SK-N-MC (cell line): ENCODE measurements at regions not wholly inside any gene's neighbourhood (a gene's known extent, or its start where the extent isn't known, plus 50 kb on each side); places are given as distances from the start of the nearest gene placed in this dataset.

Experiments
- EZH2 ChIP-seq: fragments of 200-600 bp; sonication (generic); IDR thresholded peaks from one replicate; pipeline ENCODE4 v1.6.1; 2017; ENCODE audit warnings: antibody characterized with exemption
- POLR2AphosphoS5 ChIP-seq: IDR thresholded peaks from 2 replicates; pipeline ENCODE4 v1.6.1; 2012; ENCODE audit warnings: mild to moderate bottlenecking, low read depth, low read length, borderline replicate concordance

DNA sequence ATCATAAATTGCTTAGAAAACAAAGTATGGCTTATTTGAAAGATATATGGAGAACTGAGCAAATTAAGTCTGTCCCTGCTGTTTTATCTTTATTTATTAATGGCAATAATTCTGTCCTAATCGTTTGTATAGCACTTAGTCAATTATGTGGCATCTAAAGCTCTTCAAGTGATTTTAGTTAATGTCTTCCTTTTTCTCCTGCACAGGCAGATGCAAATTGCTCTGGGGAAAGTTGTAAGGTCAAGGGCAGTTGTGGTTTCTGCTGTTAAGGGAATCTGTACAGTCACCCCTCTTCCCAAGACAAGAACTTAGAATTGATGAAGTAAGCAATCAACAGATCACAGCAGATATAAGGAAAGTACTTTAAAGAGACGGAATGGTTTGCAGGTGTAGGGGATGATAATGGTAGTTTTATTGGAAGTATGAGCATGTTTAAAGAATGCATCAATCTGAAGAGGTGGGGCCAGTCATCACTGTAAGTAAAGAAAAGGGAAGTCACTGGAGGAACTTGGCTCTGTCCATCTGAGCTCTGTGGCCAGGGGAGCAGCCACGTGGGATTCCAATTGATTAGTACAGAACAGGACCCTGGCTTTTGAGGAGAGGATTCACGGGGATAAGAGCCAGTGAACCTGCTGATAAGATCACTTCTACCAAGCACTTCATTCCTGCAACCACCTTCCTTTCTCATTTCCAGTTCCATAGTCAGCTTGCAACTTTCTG, 116.0 kb upstream of the KCNJ6 start:
- TF ChIP-seq EZH2: no peak
- no peak for TF ChIP-seq POLR2AphosphoS5
